ENCODE measurements at regions not wholly inside any gene's neighbourhood (a gene's known extent, or its start where the extent isn't known, plus 50 kb on each side); places are given as distances from the start of the nearest gene placed in this dataset.

GRCh38 chr3:5057857-5058324, 64.2 kb upstream of the ARL8B start:
- H3K9me3 ChIP-seq, result no peaks in the 10 kb centered on the region
- peaks cover 46% of the 10 kb centered on the region in 2 experiments for H3K4me1 ChIP-seq (ENCODE audit: control insufficient read depth in 1 of 2, insufficient read depth in 1 of 2, low read depth in 1 of 2, low read length in 1 of 2)
- no peak overlapping the region for H3K27ac ChIP-seq
- H3K36me3 ChIP-seq, result no peaks in the 10 kb centered on the region
- no peak overlapping the region for H3K4me3 ChIP-seq (ENCODE audit: low read depth in 1 of 2, low read length in 1 of 2)
- no peaks in the 10 kb centered on the region for H3K27me3 ChIP-seq
- TF ChIP-seq CTCF (IDR thresholded peaks at IDR 0.05), result peak; percentile 56

GRCh38 chr3:5058471-5058951, 63.6 kb upstream of the ARL8B start:
- no peak overlapping the region for H3K4me3 ChIP-seq (ENCODE audit: low read depth in 1 of 2, low read length in 1 of 2)
- H3K4me1 ChIP-seq (ENCODE audit: control insufficient read depth in 1 of 2, insufficient read depth in 1 of 2, low read depth in 1 of 2, low read length in 1 of 2), result peaks cover 42% of the 10 kb centered on the region in 2 experiments
- H3K36me3 ChIP-seq, result no peaks in the 10 kb centered on the region
- no peaks in the 10 kb centered on the region for H3K9me3 ChIP-seq
- no peak for TF ChIP-seq CTCF (IDR thresholded peaks at IDR 0.05)
- H3K27me3 ChIP-seq, result no peaks in the 10 kb centered on the region
- no peak overlapping the region for H3K27ac ChIP-seq

GRCh38 chr3:5059782-5060181, 62.3 kb upstream of the ARL8B start:
- Histone ChIP-seq H3K27ac (no peak overlapping the region), H3K27me3 (no peaks in the 10 kb centered on the region), H3K4me3 (ENCODE audit: low read depth in 1 of 2, low read length in 1 of 2) (no peak overlapping the region), H3K4me1 (ENCODE audit: control insufficient read depth in 1 of 2, insufficient read depth in 1 of 2, low read depth in 1 of 2, low read length in 1 of 2) (peaks cover 29% of the 10 kb centered on the region in 2 experiments), H3K9me3 (no peaks in the 10 kb centered on the region), H3K36me3 (no peaks in the 10 kb centered on the region)
- no peak for TF ChIP-seq CTCF (IDR thresholded peaks at IDR 0.05)

GRCh38 chr3:5061218-5061569, 60.9 kb upstream of the ARL8B start:
- peaks cover 15% of the 10 kb centered on the region in 2 experiments for H3K4me1 ChIP-seq (ENCODE audit: control insufficient read depth in 1 of 2, insufficient read depth in 1 of 2, low read depth in 1 of 2, low read length in 1 of 2)
- H3K36me3 ChIP-seq, result no peaks in the 10 kb centered on the region
- H3K9me3 ChIP-seq, result no peaks in the 10 kb centered on the region
- no peak for TF ChIP-seq CTCF (IDR thresholded peaks at IDR 0.05)
- no peaks in the 10 kb centered on the region for H3K27me3 ChIP-seq
- no peak overlapping the region for H3K4me3 ChIP-seq (ENCODE audit: low read depth in 1 of 2, low read length in 1 of 2)
- H3K27ac ChIP-seq, result no peak overlapping the region

GRCh38 chr3:5063724-5064123, 58.4 kb upstream of the ARL8B start:
- H3K27me3 ChIP-seq, result no peaks in the 10 kb centered on the region
- no peaks in the 10 kb centered on the region for H3K4me1 ChIP-seq (ENCODE audit: control insufficient read depth in 1 of 2, insufficient read depth in 1 of 2, low read depth in 1 of 2, low read length in 1 of 2)
- TF ChIP-seq CTCF (IDR thresholded peaks at IDR 0.05), result no peak
- H3K9me3 ChIP-seq, result no peaks in the 10 kb centered on the region
- no peak overlapping the region for H3K4me3 ChIP-seq (ENCODE audit: low read depth in 1 of 2, low read length in 1 of 2)
- no peak overlapping the region for H3K27ac ChIP-seq
- no peaks in the 10 kb centered on the region for H3K36me3 ChIP-seq

All from neutrophil (primary cell).